Heart right ventricle (tissue), 16 donors: ENCODE measurements at regions not wholly inside any gene's neighbourhood (a gene's known extent, or its start where the extent isn't known, plus 50 kb on each side); places are given as distances from the start of the nearest gene placed in this dataset.
"Not testable (repeated sequence)": the region's sequence is repeated elsewhere in the genome, so short reads cannot be mapped to it uniquely, and the experiment has no call there.

Experiments
- ATAC-seq, 8 donors: fragments of 200-7000 bp; cut with Tn5 transposase; one replicate each; pipeline ENCODE4 v1.9.1; 2020; ENCODE audit warnings: mild to moderate bottlenecking in 8 of 8, moderate library complexity in 8 of 8, moderate number of reproducible peaks in 1 of 8
- DNase-seq, 2 donors: peaks; one replicate each; pipeline ENCODE4 v3.0.0-alpha.2; 2020
- H3K27ac ChIP-seq, 10 donors: fragments of 200-600 bp; sonication (generic) in 2 of 10; one replicate each; pipeline versions ENCODE4 v1.5.0 to v1.8.0; 2020 to 2022; ENCODE audit warnings: mild to moderate bottlenecking in 3 of 10
- H3K27me3 ChIP-seq, 7 donors: fragments of 200-600 bp; one replicate each; pipeline ENCODE4 v1.8.0; 2021 to 2022; ENCODE audit warnings: mild to moderate bottlenecking in 2 of 7
- H3K36me3 ChIP-seq, 9 donors: fragments of 200-600 bp; sonication (generic) in 1 of 9; one replicate each; pipeline versions ENCODE4 v1.5.0 to v1.8.0; 2020 to 2022; ENCODE audit warnings: mild to moderate bottlenecking in 2 of 9
- H3K4me1 ChIP-seq, 9 donors: fragments of 200-600 bp; sonication (generic) in 1 of 9; one replicate each; pipeline versions ENCODE4 v1.5.0 to v1.8.0; 2020 to 2022; ENCODE audit warnings: mild to moderate bottlenecking in 4 of 9
- H3K4me3 ChIP-seq, 10 donors: fragments of 200-600 bp; sonication (generic) in 2 of 10; one replicate each; pipeline versions ENCODE4 v1.5.0 to v1.8.0; 2020 to 2022; ENCODE audit warnings: mild to moderate bottlenecking in 7 of 10, moderate library complexity in 2 of 10
- H3K9me3 ChIP-seq, 11 donors: fragments of 200-600 bp in 10 of 11; sonication (generic) in 2 of 11; one replicate each; pipeline versions ENCODE4 v1.5.0 to v1.8.0; 2013 to 2022; ENCODE audit warnings: mild to moderate bottlenecking in 2 of 11, control low read depth in 1 of 11, moderate library complexity in 1 of 11
- CTCF ChIP-seq, 9 donors: fragments of 200-600 bp; sonication (generic) in 2 of 9; IDR thresholded peaks; one replicate each; pipeline versions ENCODE4 v1.5.0 to v1.8.0; 2021 to 2022; ENCODE audit warnings: antibody characterized with exemption in 9 of 9, mild to moderate bottlenecking in 5 of 9, moderate library complexity in 1 of 9
- WGBS, 2 donors: extraction: QIAGEN DNeasy Blood & Tissue Kit; methylation state at CpG; one replicate each; pipeline ENCODE4 v1.1.7; 2013; ENCODE audit warnings: inconsistent platforms in 1 of 2; 5-methylcytosine and 5-hydroxymethylcytosine counted together
- intact Hi-C, 10 donors: fragments of 100-400 bp; cut with DNase I; formaldehyde crosslinking; loops; one replicate each; pipeline versions ENCODE4 v1.11.1 to v1.14.2; 2022
- donor health status: Arrhythmogenic right ventricular cardiomyopathy.
- donor health status: ischemic (EF 13 %, LVEDD 7.1; RV severe dilation, severe dysfunction).
- donor health status: healthy with polysubstance abuse.
- donor health status: DM: no; HTN: yes; CAD: no.
- donor health status: DM: no; HTN: no; CAD: no.
- donor health status: ischemic (EF 25% LVEDD 6.9; RV normal size, moderate dysfunction).
- donor health status: ischemic (EF 25% LVEDD 5.7; RV mildly dilated, moderate dysfunction).
- donor health status: healthy.
- donor health status: DM: yes; HTN: yes; CAD: no.
- donor health status: Ischemic cardiomyopathy.
- donor health status: ischemic (EF 35%, LVEDD 5.7; RV mildly dilated, moderate dysfunction).
- donor health status: nonischemic (EF 11% LVEDD 7.7; RV severe dilation, severe dysfunction).
- donor health status: DM: yes; HTN: yes; CAD: no.
- donor health status: PGD.
- donor health status: ischemic (EF 29% LVEDD 5.4; RV normal size, mild dysfunction).
- donor health status: nonischemic (EF 23%, LVEDD 6.1; RV moderate dilation, normal function).

- no peak overlapping the region for H3K27ac ChIP-seq
- intact Hi-C loops: no loop called here
Observed at GRCh38 chr4:87916626-87917025, 58.9 kb upstream of the SPP1 start.

GRCh38 chr4:87917911-87918310 is 57.6 kb upstream of the SPP1 start:
- intact Hi-C loops, DNase-seq, H3K27me3 ChIP-seq, H3K4me1 ChIP-seq, H3K4me3 ChIP-seq, H3K36me3 ChIP-seq, H3K9me3 ChIP-seq, ATAC-seq, H3K27ac ChIP-seq: not testable (repeated sequence)
- 76 to 78% methylated on average over 5 of the region's 5 CpGs for WGBS, 2 donors

More at GRCh38 chr4:87916626-87917025, 58.9 kb upstream of the SPP1 start:
- H3K27me3 ChIP-seq: no peaks in the 10 kb centered on the region
- no peak overlapping the region for H3K4me3 ChIP-seq
- ATAC-seq (no peak), DNase-seq (no peak)
- no peaks in the 10 kb centered on the region for H3K9me3 ChIP-seq
- no peak for TF ChIP-seq CTCF (IDR thresholded peaks at IDR 0.05)
- 78 to 80% methylated on average over 2 of the region's 2 CpGs for WGBS, 2 donors
- no peaks in the 10 kb centered on the region for H3K36me3 ChIP-seq
- peaks cover 0 to 16% (median 9%) of the 10 kb centered on the region in 9 donors for H3K4me1 ChIP-seq

GRCh38 chr4:87918314-87919058 is 57.0 kb upstream of the SPP1 start:
- H3K36me3 ChIP-seq: no peaks in the 10 kb centered on the region
- WGBS, 2 donors: 77 to 79% methylated on average over 4 of the region's 4 CpGs
- no peak for DNase-seq
- no peaks in the 10 kb centered on the region for H3K4me1 ChIP-seq
- no peak for TF ChIP-seq CTCF (IDR thresholded peaks at IDR 0.05)
- H3K9me3 ChIP-seq: no peaks in the 10 kb centered on the region
- H3K4me3 ChIP-seq: no peak overlapping the region
- no peak overlapping the region for H3K27ac ChIP-seq
- intact Hi-C loops: no loop called here
- ATAC-seq: no peak
- H3K27me3 ChIP-seq: no peaks in the 10 kb centered on the region

GRCh38 chr4:87919304-87919703 is 56.2 kb upstream of the SPP1 start:
- intact Hi-C loops, H3K27me3 ChIP-seq, H3K27ac ChIP-seq, DNase-seq, H3K36me3 ChIP-seq, H3K9me3 ChIP-seq, H3K4me1 ChIP-seq, ATAC-seq, H3K4me3 ChIP-seq: not testable (repeated sequence)
- 66 to 74% methylated on average over 1 of the region's 1 CpG for WGBS, 2 donors

GRCh38 chr4:87919941-87920340 is 55.6 kb upstream of the SPP1 start:
- WGBS, 2 donors: 90 to 92% methylated on average over 2 of the region's 2 CpGs
- no peak for DNase-seq
- intact Hi-C loops: no loop called here
- TF ChIP-seq CTCF (IDR thresholded peaks at IDR 0.05): no peak
- H3K4me3 ChIP-seq: no peak overlapping the region
- H3K9me3 ChIP-seq: no peaks in the 10 kb centered on the region
- H3K27ac ChIP-seq: no peak overlapping the region
- ATAC-seq: no peak
- no peaks in the 10 kb centered on the region for H3K36me3 ChIP-seq
- no peaks in the 10 kb centered on the region for H3K4me1 ChIP-seq
- H3K27me3 ChIP-seq: no peaks in the 10 kb centered on the region
